Effector memory CD4-positive, alpha-beta T cell (primary cell): ENCODE measurements at regions not wholly inside any gene's neighbourhood (a gene's known extent, or its start where the extent isn't known, plus 50 kb on each side); places are given as distances from the start of the nearest gene placed in this dataset.

Source experiments
- DNase-seq, 3 donors: peaks; one replicate each; pipeline ENCODE4 v3.0.0-alpha.2; 2020
- H3K27ac ChIP-seq: 2 replicates; pipeline ENCODE4 v1.7.0; 2013; ENCODE audit warnings: mild to moderate bottlenecking, low read length, moderate library complexity; ENCODE audit not compliant: insufficient read depth, poor library complexity, severe bottlenecking
- H3K27me3 ChIP-seq: replicated peaks from 2 replicates; pipeline ENCODE4 v1.7.0; 2013; ENCODE audit warnings: mild to moderate bottlenecking, low read length; ENCODE audit not compliant: insufficient read depth, control insufficient read depth, poor library complexity, severe bottlenecking
- H3K36me3 ChIP-seq: 2 replicates; pipeline ENCODE4 v1.7.0; 2013; ENCODE audit warnings: mild to moderate bottlenecking, low read length, moderate library complexity; ENCODE audit not compliant: control insufficient read depth, insufficient read depth
- H3K4me1 ChIP-seq: 2 replicates; pipeline ENCODE4 v1.7.0; 2013; ENCODE audit warnings: low read length, mild to moderate bottlenecking; ENCODE audit not compliant: control insufficient read depth, insufficient read depth, poor library complexity, severe bottlenecking
- H3K4me3 ChIP-seq: 2 replicates; pipeline ENCODE4 v1.7.0; 2013; ENCODE audit warnings: low read length, low read depth, mild to moderate bottlenecking; ENCODE audit not compliant: insufficient read depth, poor library complexity, severe bottlenecking
- H3K9me3 ChIP-seq: 2 replicates; pipeline ENCODE4 v1.7.0; 2013; ENCODE audit warnings: mild to moderate bottlenecking, low read length, moderate library complexity; ENCODE audit not compliant: control insufficient read depth

GRCh38 chr9:119050281-119050680 is 319.0 kb downstream of the BRINP1 start:
- DNase-seq, result no peak
- Histone ChIP-seq H3K9me3 (no peaks in the 10 kb centered on the region), H3K27me3 (no peaks in the 10 kb centered on the region), H3K36me3 (no peaks in the 10 kb centered on the region), H3K27ac (no peak overlapping the region), H3K4me3 (no peak overlapping the region), H3K4me1 (no peaks in the 10 kb centered on the region)

- Histone ChIP-seq H3K4me3 (no peak overlapping the region), H3K36me3 (no peaks in the 10 kb centered on the region), H3K27ac (no peak overlapping the region), H3K27me3 (no peaks in the 10 kb centered on the region), H3K4me1 (no peaks in the 10 kb centered on the region), H3K9me3 (no peaks in the 10 kb centered on the region)
- no peak for DNase-seq
These were observed 316.8 kb downstream of the BRINP1 start for GRCh38 chr9:119052339-119053030.

GRCh38 chr9:119053070-119053469 is 316.2 kb downstream of the BRINP1 start:
- H3K27ac ChIP-seq, result no peak overlapping the region
- no peaks in the 10 kb centered on the region for H3K27me3 ChIP-seq
- no peak overlapping the region for H3K4me3 ChIP-seq
- H3K9me3 ChIP-seq, result no peaks in the 10 kb centered on the region
- H3K36me3 ChIP-seq, result no peaks in the 10 kb centered on the region
- no peak for DNase-seq
- H3K4me1 ChIP-seq, result no peaks in the 10 kb centered on the region

- Histone ChIP-seq H3K4me3 (no peak overlapping the region), H3K27me3 (no peaks in the 10 kb centered on the region), H3K9me3 (no peaks in the 10 kb centered on the region), H3K4me1 (no peaks in the 10 kb centered on the region), H3K27ac (no peak overlapping the region), H3K36me3 (no peaks in the 10 kb centered on the region)
- no peak for DNase-seq
These were observed 308.4 kb downstream of the BRINP1 start for GRCh38 chr9:119060629-119061385.

GRCh38 chr9:119071636-119072035 is 297.6 kb downstream of the BRINP1 start:
- H3K27ac ChIP-seq, result no peak overlapping the region
- H3K4me3 ChIP-seq, result no peak overlapping the region
- no peaks in the 10 kb centered on the region for H3K27me3 ChIP-seq
- no peaks in the 10 kb centered on the region for H3K4me1 ChIP-seq
- no peaks in the 10 kb centered on the region for H3K9me3 ChIP-seq
- no peak for DNase-seq
- no peaks in the 10 kb centered on the region for H3K36me3 ChIP-seq

GRCh38 chr9:119074017-119074416 is 295.2 kb downstream of the BRINP1 start:
- Histone ChIP-seq H3K4me3 (no peak overlapping the region), H3K27me3 (no peaks in the 10 kb centered on the region), H3K4me1 (no peaks in the 10 kb centered on the region), H3K9me3 (no peaks in the 10 kb centered on the region), H3K27ac (no peak overlapping the region), H3K36me3 (no peaks in the 10 kb centered on the region)
- DNase-seq, result no peak

GRCh38 chr9:119078015-119078414 is 291.2 kb downstream of the BRINP1 start:
- DNase-seq, result no peak
- no peaks in the 10 kb centered on the region for H3K4me1 ChIP-seq
- H3K36me3 ChIP-seq, result no peaks in the 10 kb centered on the region
- no peak overlapping the region for H3K4me3 ChIP-seq
- H3K27ac ChIP-seq, result no peak overlapping the region
- H3K9me3 ChIP-seq, result no peaks in the 10 kb centered on the region
- H3K27me3 ChIP-seq, result no peaks in the 10 kb centered on the region

GRCh38 chr9:119083673-119084072 is 285.6 kb downstream of the BRINP1 start:
- H3K27ac ChIP-seq, result no peak overlapping the region
- DNase-seq, result no peak
- no peaks in the 10 kb centered on the region for H3K4me1 ChIP-seq
- H3K27me3 ChIP-seq, result no peaks in the 10 kb centered on the region
- no peak overlapping the region for H3K4me3 ChIP-seq
- H3K9me3 ChIP-seq, result peaks cover 3% of the 10 kb centered on the region
- H3K36me3 ChIP-seq, result no peaks in the 10 kb centered on the region

GRCh38 chr9:119086590-119086989 is 282.6 kb downstream of the BRINP1 start:
- Histone ChIP-seq H3K27me3 (no peaks in the 10 kb centered on the region), H3K36me3 (no peaks in the 10 kb centered on the region), H3K4me1 (no peaks in the 10 kb centered on the region), H3K9me3 (peaks cover 3% of the 10 kb centered on the region), H3K27ac (no peak overlapping the region), H3K4me3 (no peak overlapping the region)
- DNase-seq, result no peak

- no peaks in the 10 kb centered on the region for H3K4me1 ChIP-seq
- no peaks in the 10 kb centered on the region for H3K36me3 ChIP-seq
- no peak for DNase-seq
- H3K9me3 ChIP-seq, result peaks cover 3% of the 10 kb centered on the region
- H3K27ac ChIP-seq, result no peak overlapping the region
- H3K27me3 ChIP-seq, result no peaks in the 10 kb centered on the region
- no peak overlapping the region for H3K4me3 ChIP-seq
These were observed 281.2 kb downstream of the BRINP1 start for GRCh38 chr9:119088002-119088547.
